ENCODE measurements at regions not wholly inside any gene's neighbourhood (a gene's known extent, or its start where the extent isn't known, plus 50 kb on each side); places are given as distances from the start of the nearest gene placed in this dataset.

DNA sequence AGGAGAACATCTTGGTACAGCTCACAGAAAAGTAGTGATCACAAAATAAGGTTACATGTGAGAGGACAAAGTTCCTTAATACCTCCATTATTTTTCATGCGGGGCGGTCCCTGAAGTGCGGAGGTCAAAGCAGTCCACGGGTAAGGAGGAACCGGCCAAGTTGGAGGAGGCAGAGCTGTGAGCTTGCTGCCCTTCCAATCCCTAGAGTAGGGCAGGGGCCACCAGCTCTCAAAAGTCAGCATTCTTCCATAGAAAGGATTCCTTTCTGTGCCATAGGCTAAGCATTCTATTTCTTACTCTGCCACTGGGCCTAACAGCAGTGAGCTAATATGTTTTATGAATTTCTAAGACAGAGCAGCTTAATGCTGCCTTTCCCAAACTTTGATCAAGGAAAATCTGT is 50.9 kb upstream of the USP1 start:
- H3K9me3 ChIP-seq: no peaks in the 10 kb centered on the region
- H3K4me1 ChIP-seq: peaks cover 0 to 8% (median 0%) of the 10 kb centered on the region in 12 donors
- H3K36me3 ChIP-seq: no peaks in the 10 kb centered on the region
- H3K27me3 ChIP-seq: no peaks in the 10 kb centered on the region
- intact Hi-C loops (cut with DNase I): no loop called here
- ATAC-seq (no peak), DNase-seq (no peak)
- H3K27ac ChIP-seq: no peak overlapping the region
- WGBS, 4 donors: 89 to 92% (median 91%) methylated on average over 5 of the region's 5 CpGs
- no peak overlapping the region for H3K4me3 ChIP-seq
- no peak for TF ChIP-seq POLR2A (IDR thresholded peaks at IDR 0.05)
- TF ChIP-seq, protein P1, sequence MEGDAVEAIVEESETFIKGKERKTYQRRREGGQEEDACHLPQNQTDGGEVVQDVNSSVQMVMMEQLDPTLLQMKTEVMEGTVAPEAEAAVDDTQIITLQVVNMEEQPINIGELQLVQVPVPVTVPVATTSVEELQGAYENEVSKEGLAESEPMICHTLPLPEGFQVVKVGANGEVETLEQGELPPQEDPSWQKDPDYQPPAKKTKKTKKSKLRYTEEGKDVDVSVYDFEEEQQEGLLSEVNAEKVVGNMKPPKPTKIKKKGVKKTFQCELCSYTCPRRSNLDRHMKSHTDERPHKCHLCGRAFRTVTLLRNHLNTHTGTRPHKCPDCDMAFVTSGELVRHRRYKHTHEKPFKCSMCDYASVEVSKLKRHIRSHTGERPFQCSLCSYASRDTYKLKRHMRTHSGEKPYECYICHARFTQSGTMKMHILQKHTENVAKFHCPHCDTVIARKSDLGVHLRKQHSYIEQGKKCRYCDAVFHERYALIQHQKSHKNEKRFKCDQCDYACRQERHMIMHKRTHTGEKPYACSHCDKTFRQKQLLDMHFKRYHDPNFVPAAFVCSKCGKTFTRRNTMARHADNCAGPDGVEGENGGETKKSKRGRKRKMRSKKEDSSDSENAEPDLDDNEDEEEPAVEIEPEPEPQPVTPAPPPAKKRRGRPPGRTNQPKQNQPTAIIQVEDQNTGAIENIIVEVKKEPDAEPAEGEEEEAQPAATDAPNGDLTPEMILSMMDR (IDR thresholded peaks at IDR 0.05): no peak

DNA sequence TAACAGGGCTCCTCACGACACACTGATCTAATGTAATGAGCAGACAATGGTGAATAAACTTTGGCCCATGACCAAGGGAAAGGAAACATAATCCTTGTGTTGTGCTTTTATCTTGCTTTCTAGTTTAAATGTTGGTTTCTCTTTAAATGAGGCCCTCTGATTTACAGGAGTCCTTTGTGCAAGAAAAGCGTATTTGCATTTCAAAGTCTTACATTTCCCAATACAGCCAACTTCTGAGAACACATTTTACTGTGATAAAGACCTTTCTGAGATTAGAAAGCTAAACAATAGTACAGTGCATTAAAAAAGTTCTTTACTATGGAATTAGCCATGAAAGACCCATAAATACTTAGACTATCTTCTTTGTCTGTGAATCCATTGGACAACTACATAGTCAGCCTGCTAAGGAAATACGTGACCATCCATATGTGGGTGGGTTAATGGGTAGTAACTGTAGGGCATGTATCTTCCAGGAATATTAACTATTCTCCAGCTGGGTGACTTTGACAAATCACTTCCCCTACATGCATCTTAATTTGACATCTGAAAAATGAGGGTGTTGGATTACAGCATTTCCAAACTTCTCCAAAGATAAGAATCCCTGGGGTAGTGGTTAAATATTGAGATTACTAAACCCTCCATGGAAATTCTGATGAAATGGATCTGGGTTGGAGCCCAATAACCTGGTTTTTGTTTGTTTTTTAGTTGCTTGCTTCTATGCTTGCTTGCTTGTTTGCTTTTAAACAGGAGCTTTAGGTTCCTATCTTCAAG is 50.3 kb upstream of the USP1 start:
- ATAC-seq (no peak), DNase-seq (no peak)
- Histone ChIP-seq H3K27ac (no peak overlapping the region), H3K27me3 (no peaks in the 10 kb centered on the region), H3K9me3 (no peaks in the 10 kb centered on the region), H3K36me3 (no peaks in the 10 kb centered on the region), H3K4me3 (no peak overlapping the region), H3K4me1 (peaks cover 0 to 8% (median 0%) of the 10 kb centered on the region in 12 donors)
- no peak for TF ChIP-seq POLR2A (IDR thresholded peaks at IDR 0.05)
- TF ChIP-seq, protein P1 (IDR thresholded peaks at IDR 0.05): no peak
- intact Hi-C loops (cut with DNase I): no loop called here
- 54 to 66% (median 58%) methylated on average over 3 of the region's 3 CpGs for WGBS, 4 donors

All from heart left ventricle (tissue), 16 donors.